Small intestine (tissue), 7 donors: ENCODE measurements at regions not wholly inside any gene's neighbourhood (a gene's known extent, or its start where the extent isn't known, plus 50 kb on each side); places are given as distances from the start of the nearest gene placed in this dataset.

Experiments used
- DNase-seq, 2 donors: peaks; one replicate each; pipeline versions ENCODE4 v3.0.0 to v3.0.0-alpha.2; 2013
- FAIRE-seq: peaks from 2 replicates; lab custom pipeline; 2012; peaks lifted over from hg19 to GRCh38; lab: Jason Lieb, UNC
- H3K27ac ChIP-seq, 3 donors: one replicate each; pipeline ENCODE4 v1.5.1; 2013; ENCODE audit warnings: low read length in 2 of 3, mild to moderate bottlenecking in 2 of 3, control low read depth in 1 of 3, inconsistent platforms in 1 of 3, low read depth in 1 of 3, moderate library complexity in 1 of 3
- H3K27me3 ChIP-seq, 3 donors: one replicate each; pipeline ENCODE4 v1.6.1; 2013; ENCODE audit warnings: low read length in 3 of 3, inconsistent platforms in 1 of 3; ENCODE audit not compliant: control insufficient read depth in 3 of 3, insufficient read depth in 3 of 3
- H3K36me3 ChIP-seq, 3 donors: one replicate each; pipeline ENCODE4 v1.6.1; 2013; ENCODE audit warnings: low read length in 3 of 3, inconsistent platforms in 1 of 3, low read depth in 1 of 3, mild to moderate bottlenecking in 1 of 3, moderate library complexity in 1 of 3; ENCODE audit not compliant: control insufficient read depth in 3 of 3, insufficient read depth in 2 of 3
- H3K4me1 ChIP-seq, 3 donors: one replicate each; pipeline ENCODE4 v1.6.1; 2013; ENCODE audit warnings: low read length in 2 of 3, inconsistent platforms in 1 of 3, low read depth in 1 of 3, mild to moderate bottlenecking in 1 of 3, moderate library complexity in 1 of 3; ENCODE audit not compliant: control insufficient read depth in 3 of 3, insufficient read depth in 2 of 3
- H3K4me3 ChIP-seq, 3 donors: one replicate each; pipeline ENCODE4 v1.5.1; 2013; ENCODE audit warnings: low read length in 3 of 3, control low read depth in 1 of 3, inconsistent platforms in 1 of 3, low read depth in 1 of 3, mild to moderate bottlenecking in 1 of 3, moderate library complexity in 1 of 3
- H3K9me3 ChIP-seq, 2 donors: one replicate each; pipeline ENCODE4 v1.6.1; 2013; ENCODE audit warnings: low read depth in 1 of 2, low read length in 1 of 2; ENCODE audit not compliant: control insufficient read depth in 2 of 2, insufficient read depth in 1 of 2
- WGBS, 3 donors: extraction: QIAGEN DNeasy Blood & Tissue Kit; methylation state at CpG; one replicate each; pipeline ENCODE4 v1.1.7; 2013; 5-methylcytosine and 5-hydroxymethylcytosine counted together
- donor health status: healthy with polysubstance abuse.
- donor health status: control.
- donor health status: control.
- donor health status: Bipolar disorder and iron deficiency.
- donor health status: healthy.

DNA sequence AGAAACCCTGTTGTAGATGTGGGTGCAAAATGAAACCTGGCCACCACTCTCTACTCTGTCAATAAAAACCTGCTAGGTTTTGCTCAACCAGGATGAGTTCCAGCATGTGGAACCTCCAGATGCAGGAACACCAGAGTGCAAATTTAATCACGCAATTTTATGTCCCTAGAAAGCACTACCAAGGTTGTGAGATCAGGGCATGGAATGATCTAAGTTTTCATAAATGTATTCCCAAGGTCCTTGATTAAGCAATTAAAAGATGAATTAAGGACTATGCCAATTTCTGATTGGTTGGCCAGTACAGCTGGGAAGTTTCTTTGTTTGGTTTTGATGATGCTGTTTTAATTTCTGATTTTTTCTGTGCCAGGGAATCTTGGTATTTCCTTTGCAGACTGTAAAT, 179.2 kb downstream of the KCNS3 start:
- no peak for FAIRE-seq
- H3K4me1 ChIP-seq: no peaks in the 10 kb centered on the region
- H3K27me3 ChIP-seq: no peaks in the 10 kb centered on the region
- 81 to 90% (median 86%) methylated on average over 1 of the region's 1 CpG for WGBS, 3 donors
- H3K9me3 ChIP-seq: no peaks in the 10 kb centered on the region
- no peak overlapping the region for H3K4me3 ChIP-seq
- no peak overlapping the region for H3K27ac ChIP-seq
- no peak for DNase-seq
- no peaks in the 10 kb centered on the region for H3K36me3 ChIP-seq

DNA sequence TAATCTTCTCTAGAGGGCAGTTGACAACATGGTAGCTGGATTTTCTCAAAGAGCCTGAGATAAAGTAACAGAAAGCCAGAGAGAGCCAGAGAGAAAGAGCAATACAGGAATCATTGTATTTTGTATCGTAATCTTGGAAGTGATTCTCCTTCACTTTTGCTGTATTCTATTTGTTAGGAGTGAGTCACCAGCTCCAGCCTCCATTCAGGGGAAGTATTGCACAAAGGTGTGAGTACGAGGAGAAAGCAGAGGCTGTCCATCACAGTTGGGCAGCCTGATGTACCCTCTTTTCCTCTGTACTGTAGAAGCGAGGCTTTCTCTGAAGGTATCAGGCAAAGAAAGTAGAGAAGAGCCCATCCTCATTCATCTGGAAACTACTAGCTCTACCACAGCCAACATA, 176.8 kb downstream of the KCNS3 start:
- WGBS, 3 donors: 74 to 77% (median 77%) methylated on average over 3 of the region's 3 CpGs
- Histone ChIP-seq H3K9me3 (no peaks in the 10 kb centered on the region), H3K36me3 (no peaks in the 10 kb centered on the region), H3K4me1 (no peaks in the 10 kb centered on the region), H3K27ac (no peak overlapping the region), H3K4me3 (no peak overlapping the region), H3K27me3 (no peaks in the 10 kb centered on the region)
- DNase-seq (no peak), FAIRE-seq (no peak)

- Histone ChIP-seq H3K27me3 (no peaks in the 10 kb centered on the region), H3K27ac (no peak overlapping the region), H3K9me3 (no peaks in the 10 kb centered on the region), H3K4me1 (no peaks in the 10 kb centered on the region), H3K36me3 (no peaks in the 10 kb centered on the region), H3K4me3 (no peak overlapping the region)
- 85 to 89% (median 89%) methylated on average over 6 of the region's 6 CpGs for WGBS, 3 donors
- FAIRE-seq (no peak), DNase-seq (no peak)
Measured at GRCh38 chr2:18050001-18050400, 171.5 kb downstream of the KCNS3 start.

DNA sequence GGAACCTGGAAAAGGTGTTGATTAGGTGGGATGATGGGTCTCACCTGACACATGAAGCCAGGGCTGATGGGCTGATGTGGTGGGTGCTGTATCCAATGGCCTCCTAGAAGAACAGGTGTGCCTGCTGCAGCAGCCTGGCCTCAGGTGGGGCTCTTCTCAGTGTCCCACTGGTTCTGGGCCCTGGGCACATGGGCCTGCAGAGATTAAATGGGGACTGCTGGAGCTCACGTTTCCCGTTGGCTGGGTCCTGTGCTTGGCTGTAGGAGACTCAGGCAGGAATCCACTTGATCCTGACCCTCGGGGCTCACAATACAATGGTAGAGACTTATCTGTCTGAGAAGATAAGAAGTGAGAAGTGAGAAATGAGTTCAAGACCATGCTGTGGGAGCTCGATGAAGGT, 170.9 kb downstream of the KCNS3 start:
- FAIRE-seq (no peak), DNase-seq (no peak)
- WGBS, 3 donors: 51 to 59% (median 53%) methylated on average over 4 of the region's 4 CpGs
- H3K9me3 ChIP-seq: no peaks in the 10 kb centered on the region
- H3K27me3 ChIP-seq: no peaks in the 10 kb centered on the region
- H3K4me3 ChIP-seq: no peak overlapping the region
- H3K4me1 ChIP-seq: no peaks in the 10 kb centered on the region
- no peaks in the 10 kb centered on the region for H3K36me3 ChIP-seq
- no peak overlapping the region for H3K27ac ChIP-seq

GRCh38 chr2:18047896-18048657, 169.6 kb downstream of the KCNS3 start:
- DNase-seq: no peak

DNA sequence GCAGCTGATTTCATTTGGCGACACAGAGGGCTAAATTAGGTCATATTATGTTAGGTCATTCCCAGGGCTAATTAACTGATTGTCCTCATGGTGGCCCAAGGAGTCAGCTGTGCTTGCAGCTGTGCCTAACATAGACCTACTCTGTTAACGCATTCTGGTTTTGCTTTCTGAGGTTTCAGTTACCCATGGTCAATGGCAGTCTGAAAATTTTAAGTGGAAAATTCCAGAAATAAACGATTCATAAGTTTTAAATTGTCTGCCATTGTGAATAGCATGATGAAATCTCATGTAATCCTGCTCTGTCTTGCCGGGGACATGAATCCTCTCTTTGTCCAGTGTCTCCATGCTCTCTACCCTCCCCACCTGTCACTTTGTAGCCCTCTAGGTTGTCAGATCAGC, 168.7 kb downstream of the KCNS3 start:
- no peak for FAIRE-seq

More at GRCh38 chr2:18047896-18048657, 169.6 kb downstream of the KCNS3 start:
- Histone ChIP-seq H3K27ac (no peak overlapping the region), H3K4me3 (no peak overlapping the region), H3K36me3 (no peaks in the 10 kb centered on the region), H3K4me1 (no peaks in the 10 kb centered on the region), H3K27me3 (no peaks in the 10 kb centered on the region), H3K9me3 (peaks cover 0 to under 1% of the 10 kb centered on the region in 2 donors)
- no peak for FAIRE-seq
- WGBS, 3 donors: 67 to 70% (median 70%) methylated on average over 10 of the region's 10 CpGs

DNA sequence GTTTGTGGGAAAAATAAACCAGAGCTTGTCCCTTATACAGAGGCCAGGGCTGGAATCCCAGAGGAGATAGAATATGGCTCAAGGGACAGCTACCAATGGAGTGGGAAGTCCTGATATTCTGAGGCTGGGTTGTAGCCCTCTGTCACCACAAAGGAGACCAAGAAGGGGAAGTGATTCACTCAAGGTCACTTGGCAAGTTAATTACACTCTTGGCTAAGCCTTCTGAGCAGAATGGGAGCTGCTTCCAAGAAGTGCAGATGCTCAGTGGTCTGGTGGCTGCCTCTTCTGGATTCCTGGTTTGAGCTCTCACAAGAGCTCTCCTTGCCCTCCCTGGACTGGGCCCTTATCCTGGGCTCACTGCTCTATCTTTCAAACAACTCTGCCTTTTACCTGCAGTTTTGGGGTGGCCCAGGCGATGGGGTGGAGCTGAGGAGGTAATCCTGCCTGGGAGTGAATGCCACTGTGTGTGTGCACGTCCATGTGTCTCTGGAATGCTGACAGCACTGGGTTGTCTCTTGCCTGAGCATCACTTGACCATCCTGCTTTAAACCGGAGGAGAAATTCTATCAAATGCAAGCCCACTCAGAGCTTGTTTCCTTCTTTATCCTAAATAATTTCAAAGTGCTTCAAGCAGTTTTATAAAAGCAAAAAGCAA, 168.2 kb downstream of the KCNS3 start:
- H3K36me3 ChIP-seq: no peaks in the 10 kb centered on the region
- DNase-seq: no peak
- WGBS, 3 donors: 44 to 56% (median 51%) methylated on average over 3 of the region's 3 CpGs
- no peaks in the 10 kb centered on the region for H3K4me1 ChIP-seq
- H3K9me3 ChIP-seq: peaks cover 0 to 2% of the 10 kb centered on the region in 2 donors
- H3K27me3 ChIP-seq: no peaks in the 10 kb centered on the region
- FAIRE-seq: no peak
- no peak overlapping the region for H3K4me3 ChIP-seq
- peak overlapping the region in 1 of 3 donors; percentile 22 for H3K27ac ChIP-seq

More for the DNA sequence above, 168.7 kb downstream of the KCNS3 start:
- Histone ChIP-seq H3K27ac (no peak overlapping the region), H3K4me3 (no peak overlapping the region), H3K36me3 (no peaks in the 10 kb centered on the region), H3K9me3 (peaks cover 0 to 2% of the 10 kb centered on the region in 2 donors), H3K27me3 (no peaks in the 10 kb centered on the region), H3K4me1 (no peaks in the 10 kb centered on the region)
- WGBS, 3 donors: 57 to 71% (median 64%) methylated on average over 4 of the region's 4 CpGs
- DNase-seq: no peak

DNA sequence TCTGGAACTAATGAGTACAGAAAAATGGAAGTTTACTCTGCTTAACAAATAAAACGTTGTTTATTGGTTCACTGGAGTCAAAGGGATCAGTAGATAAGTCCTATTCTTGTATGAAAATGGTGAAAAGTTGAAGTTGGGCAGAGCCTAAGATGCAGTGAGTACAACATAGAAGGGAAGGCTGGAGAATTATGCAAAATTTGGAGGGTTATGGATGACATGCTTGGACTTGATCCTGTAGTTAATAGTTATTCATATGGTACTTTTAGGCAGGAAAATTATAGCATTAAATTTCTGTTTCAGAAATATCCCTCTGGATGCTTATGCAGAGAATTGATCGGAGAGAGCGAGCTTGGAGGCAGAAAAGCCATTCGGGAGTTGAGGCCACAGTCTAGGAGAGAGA, 167.6 kb downstream of the KCNS3 start:
- no peaks in the 10 kb centered on the region for H3K27me3 ChIP-seq
- H3K9me3 ChIP-seq: peaks cover 0 to 2% of the 10 kb centered on the region in 2 donors
- 71 to 81% (median 73%) methylated on average over 4 of the region's 4 CpGs for WGBS, 3 donors
- H3K4me3 ChIP-seq: no peak overlapping the region
- FAIRE-seq (no peak), DNase-seq (no peak)
- no peaks in the 10 kb centered on the region for H3K4me1 ChIP-seq
- H3K36me3 ChIP-seq: no peaks in the 10 kb centered on the region
- peak overlapping the region in 1 of 3 donors; percentile 26 for H3K27ac ChIP-seq
